Bone marrow (tissue), 2 donors: ENCODE measurements at regions not wholly inside any gene's neighbourhood (a gene's known extent, or its start where the extent isn't known, plus 50 kb on each side); places are given as distances from the start of the nearest gene placed in this dataset.
"Not testable (repeated sequence)": the region's sequence is repeated elsewhere in the genome, so short reads cannot be mapped to it uniquely, and the experiment has no call there.

Source experiments
- DNase-seq, 2 donors: peaks; one replicate each; lab custom pipeline; 2025; lab: John Stamatoyannopoulos, UW

GRCh38 chr5:7080501-7080900 is 315.4 kb upstream of the ADCY2 start:
- DNase-seq, result no peak

- DNase-seq, result no peak
Measured at GRCh38 chr5:7087719-7088297, 308.1 kb upstream of the ADCY2 start.

- DNase-seq, result no peak
Measured at GRCh38 chr5:7088849-7089248, 307.1 kb upstream of the ADCY2 start.

- no peak for DNase-seq
Measured at GRCh38 chr5:7094626-7095025, 301.3 kb upstream of the ADCY2 start.

GRCh38 chr5:7096294-7096693 is 299.6 kb upstream of the ADCY2 start:
- no peak for DNase-seq

- DNase-seq, result no peak
Measured at GRCh38 chr5:7105358-7105757, 290.6 kb upstream of the ADCY2 start.

- DNase-seq, result no peak
Measured at GRCh38 chr5:7117961-7118360, 278.0 kb upstream of the ADCY2 start.

- DNase-seq, result no peak
Measured at GRCh38 chr5:7131680-7132079, 264.3 kb upstream of the ADCY2 start.

GRCh38 chr5:7146886-7147285 is 249.1 kb upstream of the ADCY2 start:
- DNase-seq, result no peak

GRCh38 chr5:7157083-7157482 is 238.9 kb upstream of the ADCY2 start:
- DNase-seq, result no peak

- no peak for DNase-seq
Measured at GRCh38 chr5:7169240-7169878, 226.6 kb upstream of the ADCY2 start.

GRCh38 chr5:7170785-7171184 is 225.2 kb upstream of the ADCY2 start:
- DNase-seq, result not testable (repeated sequence)

GRCh38 chr5:7179364-7179763 is 216.6 kb upstream of the ADCY2 start:
- DNase-seq, result no peak

GRCh38 chr5:7181841-7182240 is 214.1 kb upstream of the ADCY2 start:
- no peak for DNase-seq

- DNase-seq, result no peak
Measured at GRCh38 chr5:7185742-7186141, 210.2 kb upstream of the ADCY2 start.

GRCh38 chr5:7186818-7187217 is 209.1 kb upstream of the ADCY2 start:
- DNase-seq, result no peak

- DNase-seq, result no peak
Measured at GRCh38 chr5:7190712-7191250, 205.2 kb upstream of the ADCY2 start.

GRCh38 chr5:7192016-7192415 is 203.9 kb upstream of the ADCY2 start:
- DNase-seq, result no peak

- DNase-seq, result no peak
Measured at GRCh38 chr5:7202846-7203245, 193.1 kb upstream of the ADCY2 start.

- no peak for DNase-seq
Measured at GRCh38 chr5:7207979-7208378, 188.0 kb upstream of the ADCY2 start.

GRCh38 chr5:7208938-7209337 is 187.0 kb upstream of the ADCY2 start:
- no peak for DNase-seq

- DNase-seq, result no peak
Measured at GRCh38 chr5:7209658-7210057, 186.3 kb upstream of the ADCY2 start.

GRCh38 chr5:7210549-7210948 is 185.4 kb upstream of the ADCY2 start:
- DNase-seq, result no peak

GRCh38 chr5:7213525-7213924 is 182.4 kb upstream of the ADCY2 start:
- no peak for DNase-seq
